K562 (cell line): ENCODE measurements at regions not wholly inside any gene's neighbourhood (a gene's known extent, or its start where the extent isn't known, plus 50 kb on each side); places are given as distances from the start of the nearest gene placed in this dataset.

ENCODE experiments used
- CBX5 ChIP-seq: IDR thresholded peaks from 2 replicates; pipeline ENCODE4 v1.6.1; 2014; ENCODE audit warnings: low read depth, borderline replicate concordance
- MTF1 ChIP-seq: fragments of 250-450 bp; sonication (Bioruptor Pico); IDR thresholded peaks from 2 replicates; pipeline ENCODE4 v1.9.0; 2021; ENCODE audit warnings: moderate library complexity, mild to moderate bottlenecking, inconsistent platforms, borderline replicate concordance
- MYC ChIP-seq, 2 experiments: fragments of 250-450 bp in 1 of 2; sonication (Bioruptor Pico) in 1 of 2; IDR thresholded peaks; 2 replicates each; pipeline versions ENCODE4 v1.5.1 to v1.6.1; 2012 to 2021; ENCODE audit warnings: low read depth in 2 of 2, borderline replicate concordance in 1 of 2, improper control_type of control experiment in 1 of 2, low read length in 1 of 2, mild to moderate bottlenecking in 1 of 2, moderate library complexity in 1 of 2
- NR1H2 ChIP-seq: sonication (generic); formaldehyde crosslinking; IDR thresholded peaks from 2 replicates; pipeline ENCODE4 v1.4.0; 2020; ENCODE audit warnings: mild to moderate bottlenecking, missing genetic modification reagents
- POU5F1 ChIP-seq: fragments of 150-350 bp; IDR thresholded peaks from 2 replicates; pipeline ENCODE4 v1.6.1; 2014; ENCODE audit warnings: borderline replicate concordance, low read length, low read depth, mild to moderate bottlenecking; ENCODE audit not compliant: partially characterized antibody
- ZNF384 ChIP-seq: IDR thresholded peaks from 2 replicates; pipeline ENCODE4 v1.6.1; 2012; ENCODE audit warnings: low read depth, low read length, improper control_type of control experiment
- TF ChIP-seq, protein P1 (sequence below), 2 experiments: fragments of 450-650 bp in 1 of 2; sonication (generic) in 1 of 2; formaldehyde crosslinking in 1 of 2; IDR thresholded peaks in 1 of 2; conservative IDR thresholded peaks in 1 of 2; 2 replicates each; pipeline versions ENCODE4 v1.6.1 to v1.8.1; 2016 to 2023; ENCODE audit warnings: mild to moderate bottlenecking in 2 of 2, moderate library complexity in 2 of 2, inconsistent platforms in 1 of 2, missing genetic modification reagents in 1 of 2
- TF ChIP-seq, protein P2 (sequence below): fragments of 250-450 bp; sonication (Bioruptor Pico); IDR thresholded peaks from 2 replicates; pipeline ENCODE4 v1.6.1; 2021; ENCODE audit warnings: mild to moderate bottlenecking
- TF ChIP-seq, protein P3 (sequence below): sonication (generic); formaldehyde crosslinking; IDR thresholded peaks from 2 replicates; pipeline ENCODE4 v1.9.0; 2022; ENCODE audit warnings: mild to moderate bottlenecking, missing genetic modification reagents

DNA sequence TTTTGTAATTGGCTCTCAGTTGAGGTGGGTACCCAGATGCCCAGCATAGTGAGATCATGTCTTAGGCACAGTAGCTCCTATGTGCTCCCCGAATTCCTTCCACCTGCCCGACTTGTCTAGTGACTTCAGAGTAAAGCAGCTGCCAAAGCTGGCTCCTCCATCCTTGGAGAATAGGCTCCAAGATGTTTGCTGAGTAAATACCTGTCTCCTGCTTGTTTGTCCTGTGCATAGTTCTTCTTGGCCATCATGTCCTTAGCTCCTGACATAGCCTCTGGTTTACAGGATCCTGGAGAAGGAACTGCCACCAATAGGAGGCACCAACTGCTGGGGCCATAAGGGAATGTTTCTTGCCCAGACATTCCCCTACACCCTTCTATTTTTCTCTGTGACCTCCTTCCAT is 52.6 kb upstream of the CISTR start:
- TF ChIP-seq MTF1 (CRISPR knock-in tag) (no peak), POU5F1 (no peak), ZNF384 (no peak), MYC (IDR thresholded peaks at IDR 0.05; ENCODE audit: low read depth, low read length) (no peak), MYC (CRISPR knock-in tag; IDR thresholded peaks at IDR 0.05; ENCODE audit: borderline replicate concordance, low read depth) (no peak), CBX5 (no peak), NR1H2 (CRISPR knock-in tag) (no peak)
- TF ChIP-seq, protein P1, sequence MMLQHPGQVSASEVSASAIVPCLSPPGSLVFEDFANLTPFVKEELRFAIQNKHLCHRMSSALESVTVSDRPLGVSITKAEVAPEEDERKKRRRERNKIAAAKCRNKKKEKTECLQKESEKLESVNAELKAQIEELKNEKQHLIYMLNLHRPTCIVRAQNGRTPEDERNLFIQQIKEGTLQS (IDR thresholded peaks at IDR 0.05): no peak
- TF ChIP-seq, protein P1 (CRISPR knock-in tag; conservative IDR thresholded peaks at IDR 0.05): no peak
- TF ChIP-seq, protein P2, sequence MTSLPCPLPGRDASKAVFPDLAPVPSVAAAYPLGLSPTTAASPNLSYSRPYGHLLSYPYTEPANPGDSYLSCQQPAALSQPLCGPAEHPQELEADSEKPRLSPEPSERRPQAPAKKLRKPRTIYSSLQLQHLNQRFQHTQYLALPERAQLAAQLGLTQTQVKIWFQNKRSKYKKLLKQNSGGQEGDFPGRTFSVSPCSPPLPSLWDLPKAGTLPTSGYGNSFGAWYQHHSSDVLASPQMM (CRISPR knock-in tag): no peak
- TF ChIP-seq, protein P3, sequence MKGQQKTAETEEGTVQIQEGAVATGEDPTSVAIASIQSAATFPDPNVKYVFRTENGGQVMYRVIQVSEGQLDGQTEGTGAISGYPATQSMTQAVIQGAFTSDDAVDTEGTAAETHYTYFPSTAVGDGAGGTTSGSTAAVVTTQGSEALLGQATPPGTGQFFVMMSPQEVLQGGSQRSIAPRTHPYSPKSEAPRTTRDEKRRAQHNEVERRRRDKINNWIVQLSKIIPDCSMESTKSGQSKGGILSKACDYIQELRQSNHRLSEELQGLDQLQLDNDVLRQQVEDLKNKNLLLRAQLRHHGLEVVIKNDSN (CRISPR knock-in tag): no peak
